ENCODE measurements at regions not wholly inside any gene's neighbourhood (a gene's known extent, or its start where the extent isn't known, plus 50 kb on each side); places are given as distances from the start of the nearest gene placed in this dataset.

- no peak overlapping the region for H2AFZ ChIP-seq (ENCODE audit: low read depth, low read length)
- ATAC-seq (ENCODE audit: insufficient read depth, low read depth) (no peak), DNase-seq (no peak)
- H3K4me1 ChIP-seq (ENCODE audit: insufficient read depth, low read length), result no peaks in the 10 kb centered on the region
- no peak overlapping the region for H3K4me3 ChIP-seq (ENCODE audit: low read depth in 1 of 2, low read length in 2 of 2)
- no peak overlapping the region for H3K27ac ChIP-seq (ENCODE audit: low read length)
- H3K79me2 ChIP-seq (ENCODE audit: insufficient read depth, low read length), result no peaks in the 10 kb centered on the region
- no peak overlapping the region for H3K4me2 ChIP-seq (ENCODE audit: insufficient read depth, low read length)
- H3K9ac ChIP-seq (ENCODE audit: low read depth, low read length), result no peak overlapping the region
- H3K27me3 ChIP-seq (ENCODE audit: insufficient read depth, low read length, poor library complexity), result no peaks in the 10 kb centered on the region
- H3K36me3 ChIP-seq (ENCODE audit: insufficient read depth, low read length), result no peaks in the 10 kb centered on the region
- no peak for TF ChIP-seq EZH2 (IDR thresholded peaks at IDR 0.05; ENCODE audit: borderline replicate concordance, low read depth, low read length, severe bottlenecking)
- no peak for TF ChIP-seq CTCF (IDR thresholded peaks at IDR 0.05; ENCODE audit: borderline replicate concordance, extremely low read depth, low read length, poor library complexity, severe bottlenecking)
- no peaks in the 10 kb centered on the region for H4K20me1 ChIP-seq (ENCODE audit: insufficient read depth, low read length)
- no peaks in the 10 kb centered on the region for H3K9me3 ChIP-seq (ENCODE audit: insufficient read depth, low read length, severe bottlenecking)
These were observed 707.5 kb downstream of the SLITRK6 start for GRCh38 chr13:85091631-85092234.

- no peak overlapping the region for H3K4me2 ChIP-seq (ENCODE audit: insufficient read depth, low read length)
- no peaks in the 10 kb centered on the region for H3K36me3 ChIP-seq (ENCODE audit: insufficient read depth, low read length)
- no peaks in the 10 kb centered on the region for H3K4me1 ChIP-seq (ENCODE audit: insufficient read depth, low read length)
- no peaks in the 10 kb centered on the region for H3K9me3 ChIP-seq (ENCODE audit: insufficient read depth, low read length, severe bottlenecking)
- no peaks in the 10 kb centered on the region for H3K27me3 ChIP-seq (ENCODE audit: insufficient read depth, low read length, poor library complexity)
- TF ChIP-seq EZH2 (IDR thresholded peaks at IDR 0.05; ENCODE audit: borderline replicate concordance, low read depth, low read length, severe bottlenecking) (no peak), CTCF (IDR thresholded peaks at IDR 0.05; ENCODE audit: borderline replicate concordance, extremely low read depth, low read length, poor library complexity, severe bottlenecking) (no peak)
- ATAC-seq (ENCODE audit: insufficient read depth, low read depth) (no peak), DNase-seq (no peak)
- H3K79me2 ChIP-seq (ENCODE audit: insufficient read depth, low read length), result no peaks in the 10 kb centered on the region
- no peak overlapping the region for H2AFZ ChIP-seq (ENCODE audit: low read depth, low read length)
- H3K9ac ChIP-seq (ENCODE audit: low read depth, low read length), result no peak overlapping the region
- H3K27ac ChIP-seq (ENCODE audit: low read length), result no peak overlapping the region
- H4K20me1 ChIP-seq (ENCODE audit: insufficient read depth, low read length), result no peaks in the 10 kb centered on the region
- no peak overlapping the region for H3K4me3 ChIP-seq (ENCODE audit: low read depth in 1 of 2, low read length in 2 of 2)
These were observed 710.0 kb downstream of the SLITRK6 start for GRCh38 chr13:85089186-85089585.

DNA sequence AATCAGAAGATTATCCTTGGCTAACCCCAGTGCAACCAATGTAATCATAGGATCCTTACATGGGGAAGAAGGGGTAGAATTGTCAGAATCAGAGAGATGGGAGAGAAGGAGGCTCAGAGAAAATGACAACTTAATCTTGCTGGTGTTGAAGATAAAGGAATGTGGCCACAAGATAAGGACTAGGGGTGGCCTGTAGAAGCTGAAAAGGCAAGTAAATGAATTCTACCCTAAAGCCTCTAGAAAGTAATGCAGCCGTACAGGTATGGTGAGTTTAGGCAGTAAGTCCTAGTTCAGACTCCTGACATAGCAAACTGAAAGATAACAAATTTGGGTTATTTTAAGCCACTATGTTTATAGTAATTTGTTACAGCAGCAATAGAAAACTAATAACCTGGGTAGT is 718.5 kb downstream of the SLITRK6 start:
- Histone ChIP-seq H3K4me3 (ENCODE audit: low read depth in 1 of 2, low read length in 2 of 2) (no peak overlapping the region), H3K9me3 (ENCODE audit: insufficient read depth, low read length, severe bottlenecking) (no peaks in the 10 kb centered on the region), H3K4me1 (ENCODE audit: insufficient read depth, low read length) (no peaks in the 10 kb centered on the region), H3K79me2 (ENCODE audit: insufficient read depth, low read length) (no peaks in the 10 kb centered on the region), H2AFZ (ENCODE audit: low read depth, low read length) (no peak overlapping the region), H3K4me2 (ENCODE audit: insufficient read depth, low read length) (no peak overlapping the region), H3K27me3 (ENCODE audit: insufficient read depth, low read length, poor library complexity) (no peaks in the 10 kb centered on the region), H3K27ac (ENCODE audit: low read length) (no peak overlapping the region), H3K9ac (ENCODE audit: low read depth, low read length) (no peak overlapping the region), H3K36me3 (ENCODE audit: insufficient read depth, low read length) (no peaks in the 10 kb centered on the region), H4K20me1 (ENCODE audit: insufficient read depth, low read length) (no peaks in the 10 kb centered on the region)
- DNase-seq, result no peak
- TF ChIP-seq EZH2 (IDR thresholded peaks at IDR 0.05; ENCODE audit: borderline replicate concordance, low read depth, low read length, severe bottlenecking) (no peak), CTCF (IDR thresholded peaks at IDR 0.05; ENCODE audit: borderline replicate concordance, extremely low read depth, low read length, poor library complexity, severe bottlenecking) (no peak)
- no peak for ATAC-seq (ENCODE audit: insufficient read depth, low read depth)

GRCh38 chr13:85076343-85076742 is 722.9 kb downstream of the SLITRK6 start:
- ATAC-seq (ENCODE audit: insufficient read depth, low read depth) (no peak), DNase-seq (no peak)
- Histone ChIP-seq H3K27me3 (ENCODE audit: insufficient read depth, low read length, poor library complexity) (no peaks in the 10 kb centered on the region), H3K4me1 (ENCODE audit: insufficient read depth, low read length) (no peaks in the 10 kb centered on the region), H4K20me1 (ENCODE audit: insufficient read depth, low read length) (no peaks in the 10 kb centered on the region), H3K27ac (ENCODE audit: low read length) (no peak overlapping the region), H3K9ac (ENCODE audit: low read depth, low read length) (no peak overlapping the region), H3K36me3 (ENCODE audit: insufficient read depth, low read length) (no peaks in the 10 kb centered on the region), H2AFZ (ENCODE audit: low read depth, low read length) (no peak overlapping the region), H3K4me2 (ENCODE audit: insufficient read depth, low read length) (no peak overlapping the region), H3K9me3 (ENCODE audit: insufficient read depth, low read length, severe bottlenecking) (no peaks in the 10 kb centered on the region), H3K79me2 (ENCODE audit: insufficient read depth, low read length) (no peaks in the 10 kb centered on the region), H3K4me3 (ENCODE audit: low read depth in 1 of 2, low read length in 2 of 2) (no peak overlapping the region)
- no peak for TF ChIP-seq CTCF (IDR thresholded peaks at IDR 0.05; ENCODE audit: borderline replicate concordance, extremely low read depth, low read length, poor library complexity, severe bottlenecking)
- TF ChIP-seq EZH2 (IDR thresholded peaks at IDR 0.05; ENCODE audit: borderline replicate concordance, low read depth, low read length, severe bottlenecking), result no peak
